A673 (cell line): ENCODE measurements at regions not wholly inside any gene's neighbourhood (a gene's known extent, or its start where the extent isn't known, plus 50 kb on each side); places are given as distances from the start of the nearest gene placed in this dataset.

Experiments used
- EZH2 ChIP-seq: fragments of 200-600 bp; sonication (generic); IDR thresholded peaks from 2 replicates; pipeline ENCODE4 v1.6.1; 2017; ENCODE audit warnings: borderline replicate concordance, low read depth, mild to moderate bottlenecking, mixed read lengths, antibody characterized with exemption, low read length; ENCODE audit not compliant: poor library complexity, severe bottlenecking
- TF ChIP-seq, protein P1 (sequence below): fragments of 300-800, 200-600 bp; sonication (generic); conservative IDR thresholded peaks from 2 replicates; pipeline ENCODE4 v1.5.1; 2017; ENCODE audit warnings: low read depth, mild to moderate bottlenecking, antibody characterized with exemption, low read length, moderate library complexity, mixed read lengths

GRCh38 chr7:26440233-26441001 lies 148.8 kb downstream of the SNX10 start:
- TF ChIP-seq, protein P1, sequence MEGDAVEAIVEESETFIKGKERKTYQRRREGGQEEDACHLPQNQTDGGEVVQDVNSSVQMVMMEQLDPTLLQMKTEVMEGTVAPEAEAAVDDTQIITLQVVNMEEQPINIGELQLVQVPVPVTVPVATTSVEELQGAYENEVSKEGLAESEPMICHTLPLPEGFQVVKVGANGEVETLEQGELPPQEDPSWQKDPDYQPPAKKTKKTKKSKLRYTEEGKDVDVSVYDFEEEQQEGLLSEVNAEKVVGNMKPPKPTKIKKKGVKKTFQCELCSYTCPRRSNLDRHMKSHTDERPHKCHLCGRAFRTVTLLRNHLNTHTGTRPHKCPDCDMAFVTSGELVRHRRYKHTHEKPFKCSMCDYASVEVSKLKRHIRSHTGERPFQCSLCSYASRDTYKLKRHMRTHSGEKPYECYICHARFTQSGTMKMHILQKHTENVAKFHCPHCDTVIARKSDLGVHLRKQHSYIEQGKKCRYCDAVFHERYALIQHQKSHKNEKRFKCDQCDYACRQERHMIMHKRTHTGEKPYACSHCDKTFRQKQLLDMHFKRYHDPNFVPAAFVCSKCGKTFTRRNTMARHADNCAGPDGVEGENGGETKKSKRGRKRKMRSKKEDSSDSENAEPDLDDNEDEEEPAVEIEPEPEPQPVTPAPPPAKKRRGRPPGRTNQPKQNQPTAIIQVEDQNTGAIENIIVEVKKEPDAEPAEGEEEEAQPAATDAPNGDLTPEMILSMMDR: no peak
- no peak for TF ChIP-seq EZH2
